Fibroblast of skin of abdomen (primary cell): ENCODE measurements at regions not wholly inside any gene's neighbourhood (a gene's known extent, or its start where the extent isn't known, plus 50 kb on each side); places are given as distances from the start of the nearest gene placed in this dataset.
A peak's percentile ranks its signal among the peaks of the same experiment; 100 is the strongest.
"Not testable (repeated sequence)": the region's sequence is repeated elsewhere in the genome, so short reads cannot be mapped to it uniquely, and the experiment has no call there.

Source experiments
- DNase-seq: peaks from one replicate; pipeline ENCODE4 v3.0.0-alpha.2; 2013

DNA sequence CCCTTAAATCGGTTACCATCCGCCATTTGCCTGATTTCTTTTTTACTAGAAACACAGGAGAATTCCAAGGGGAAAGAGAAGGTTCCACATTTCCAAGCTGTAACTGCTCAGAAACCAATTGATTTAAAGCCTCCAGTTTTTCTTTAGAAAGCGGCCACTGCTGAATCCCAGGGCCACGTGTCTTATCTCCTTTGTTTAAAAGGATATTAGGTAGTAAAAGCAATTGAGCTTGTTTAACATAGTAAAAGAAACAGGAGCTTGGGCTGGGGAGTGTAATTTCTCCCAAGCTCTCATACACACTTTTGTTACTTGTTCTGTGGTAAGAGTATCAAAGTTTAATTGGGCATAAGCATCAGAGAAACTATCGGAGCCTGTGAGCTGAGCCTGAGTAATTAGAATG lies 180.0 kb downstream of the OTOP1 start:
- DNase-seq: not testable (repeated sequence)

DNA sequence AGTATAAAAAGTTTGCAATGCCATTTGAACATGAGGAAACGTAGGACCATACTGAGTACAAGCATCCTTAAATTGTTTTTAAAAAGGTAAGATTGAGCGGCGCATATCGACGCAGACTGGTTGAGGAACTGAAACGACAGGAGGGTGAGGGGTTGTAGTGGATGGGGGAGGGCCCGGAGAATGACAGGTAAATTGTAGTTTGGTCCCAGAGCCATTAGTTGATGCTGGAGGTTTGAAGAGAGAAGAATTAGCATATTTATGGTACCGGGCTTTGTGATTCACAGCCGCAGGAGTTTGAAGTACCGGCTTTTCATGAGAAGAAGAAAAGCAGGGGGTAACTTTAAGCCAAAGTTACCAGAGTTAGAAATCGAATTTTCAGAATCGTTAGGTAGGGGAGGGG lies 179.5 kb downstream of the OTOP1 start:
- DNase-seq: not testable (repeated sequence)

DNA sequence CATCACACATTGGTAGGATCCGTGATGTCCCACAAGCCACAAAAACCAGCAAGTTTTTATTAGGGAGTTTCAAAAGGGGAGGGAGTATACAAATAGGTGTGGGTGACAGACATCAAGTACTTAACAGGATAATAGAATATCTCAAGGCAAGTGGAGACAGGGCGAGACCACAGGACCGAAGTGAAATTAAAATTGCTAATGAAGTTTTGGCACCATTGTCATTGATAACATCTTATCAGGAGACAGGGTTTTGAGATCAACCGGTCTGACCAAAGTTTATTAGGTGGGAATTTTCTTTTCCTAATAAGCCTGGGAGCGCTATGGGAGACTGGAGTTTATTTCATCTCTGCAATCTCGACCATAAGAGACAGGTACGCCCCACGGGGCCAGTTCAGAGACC lies 178.5 kb downstream of the OTOP1 start:
- not testable (repeated sequence) for DNase-seq

DNA sequence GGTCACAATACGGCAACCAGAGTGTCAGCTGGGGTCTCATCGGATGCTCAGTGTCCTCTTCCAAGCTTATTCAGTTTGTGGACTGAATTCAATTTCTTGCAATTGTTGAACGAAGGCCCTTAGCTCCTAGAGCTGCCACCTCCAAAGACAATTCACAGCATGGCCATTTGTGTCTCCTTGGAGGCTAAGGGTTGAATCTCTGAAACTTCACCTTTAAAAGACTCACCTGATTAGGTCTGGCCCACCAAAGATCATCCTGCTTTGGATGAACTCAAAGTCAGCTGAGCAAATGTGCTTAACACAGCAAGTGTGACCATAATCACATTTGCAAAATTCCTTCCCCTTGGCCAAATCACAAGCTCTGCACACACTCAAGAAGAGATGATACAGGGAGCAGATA lies 175.9 kb downstream of the OTOP1 start:
- not testable (repeated sequence) for DNase-seq

DNA sequence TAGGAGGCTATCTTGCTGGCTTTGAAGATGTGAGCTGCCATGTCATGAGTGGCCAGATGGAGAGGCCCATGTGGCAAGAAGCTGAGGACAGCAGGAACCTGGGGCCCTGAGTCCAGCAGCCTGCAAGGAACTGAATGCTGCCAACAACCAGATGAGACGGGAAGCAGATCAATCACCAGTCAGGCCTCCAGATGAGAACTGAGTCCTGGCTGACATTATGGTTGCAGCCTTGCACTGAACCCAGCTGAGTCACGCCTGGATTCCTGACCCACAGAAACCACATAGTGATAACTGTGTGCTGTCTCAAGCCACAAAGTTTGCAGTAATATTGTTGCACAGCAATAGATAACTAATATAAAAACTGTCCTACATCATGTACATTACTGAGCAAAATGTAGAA lies 173.8 kb downstream of the OTOP1 start:
- DNase-seq: not testable (repeated sequence)

DNA sequence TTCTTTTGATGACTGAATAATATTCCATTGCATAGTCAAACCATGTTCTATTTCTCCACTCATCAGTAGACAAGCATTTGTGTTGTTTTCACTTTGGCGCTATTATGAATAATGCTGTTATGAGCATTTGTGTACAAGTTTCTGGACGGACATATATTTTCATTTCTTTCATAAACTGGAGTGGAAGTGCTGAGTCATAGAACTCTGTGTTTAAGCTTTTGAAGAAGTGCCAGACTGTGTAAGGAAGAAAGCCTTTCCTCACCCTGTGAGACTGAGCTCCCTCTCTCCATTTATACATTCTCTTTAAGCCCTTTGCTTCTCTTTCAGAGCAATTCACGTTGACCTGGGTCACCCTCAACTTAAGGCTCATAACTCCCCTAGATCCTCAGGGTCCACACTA lies 169.5 kb downstream of the OTOP1 start:
- DNase-seq: not testable (repeated sequence)

DNA sequence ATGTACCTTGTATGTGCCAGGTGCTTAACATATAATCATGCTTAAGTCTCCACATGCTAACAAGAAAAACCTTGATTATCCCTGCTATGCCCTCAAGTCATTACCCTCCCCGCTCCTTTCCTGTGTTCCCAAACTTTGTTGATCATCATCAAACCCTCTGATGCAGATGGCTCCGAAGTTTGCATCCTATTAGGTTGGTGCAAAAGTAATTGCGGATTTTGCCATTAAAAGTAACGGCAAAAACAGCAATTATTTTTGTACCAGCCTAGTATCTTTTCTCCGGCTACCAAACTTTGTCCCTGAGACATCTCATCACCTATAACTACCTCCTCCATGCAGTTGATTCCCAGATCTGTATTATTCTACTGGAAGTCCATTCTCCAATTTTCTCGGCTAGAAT lies 142.6 kb downstream of the OTOP1 start:
- DNase-seq: not testable (repeated sequence)

DNA sequence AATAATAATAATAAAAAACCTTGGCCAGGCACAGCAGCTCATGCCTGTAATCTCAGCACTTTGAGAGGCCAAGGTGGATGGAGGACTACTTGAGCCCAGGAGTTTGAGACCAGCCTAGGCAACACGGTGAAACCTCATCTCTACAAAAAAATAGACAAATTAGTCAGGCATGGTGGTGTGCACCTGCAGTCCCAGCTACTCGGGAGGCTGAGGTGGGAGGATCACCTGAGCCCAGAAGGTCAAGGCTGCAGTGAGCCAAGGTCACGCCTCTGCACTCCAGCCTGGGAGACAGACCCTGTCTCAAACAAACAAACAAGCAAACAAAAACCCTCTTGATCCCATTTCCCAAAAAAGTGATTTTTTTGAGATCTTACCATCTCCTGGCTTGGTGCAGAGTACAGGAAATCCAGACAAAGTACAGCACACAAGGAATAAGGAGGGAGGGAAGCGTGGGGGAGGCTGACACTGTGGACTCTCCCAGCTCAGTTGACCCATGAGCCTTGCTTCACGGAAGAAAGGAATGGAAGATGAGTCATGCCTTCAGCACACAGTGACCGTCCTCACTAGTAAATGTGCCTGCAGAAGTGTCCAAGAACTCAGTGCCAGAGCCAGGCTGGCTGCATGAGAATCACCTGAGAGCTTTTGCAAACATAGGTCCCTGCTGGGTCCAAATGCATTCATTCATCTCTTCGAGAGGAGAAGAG lies 136.9 kb downstream of the OTOP1 start:
- DNase-seq: not testable (repeated sequence)

DNA sequence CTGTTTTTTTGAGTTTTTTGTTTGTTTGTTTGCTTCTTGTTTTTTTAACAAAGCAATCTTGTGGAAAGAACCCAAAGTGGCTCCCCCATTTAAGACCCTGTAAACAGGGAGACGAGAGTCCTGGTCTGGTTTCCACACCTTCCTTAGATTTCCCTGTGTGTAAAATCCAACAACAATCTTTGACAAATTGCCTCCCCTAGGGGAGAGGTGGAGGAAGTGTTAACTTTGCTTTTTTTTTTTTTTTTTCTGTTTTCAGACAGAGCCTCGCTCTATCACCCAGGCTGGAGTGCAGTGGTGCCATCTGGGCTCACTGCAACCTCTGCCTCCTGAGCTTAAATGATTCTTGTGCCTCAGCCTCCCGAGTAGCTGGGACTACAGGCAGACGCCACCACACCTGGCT lies 136.0 kb downstream of the OTOP1 start:
- not testable (repeated sequence) for DNase-seq

DNA sequence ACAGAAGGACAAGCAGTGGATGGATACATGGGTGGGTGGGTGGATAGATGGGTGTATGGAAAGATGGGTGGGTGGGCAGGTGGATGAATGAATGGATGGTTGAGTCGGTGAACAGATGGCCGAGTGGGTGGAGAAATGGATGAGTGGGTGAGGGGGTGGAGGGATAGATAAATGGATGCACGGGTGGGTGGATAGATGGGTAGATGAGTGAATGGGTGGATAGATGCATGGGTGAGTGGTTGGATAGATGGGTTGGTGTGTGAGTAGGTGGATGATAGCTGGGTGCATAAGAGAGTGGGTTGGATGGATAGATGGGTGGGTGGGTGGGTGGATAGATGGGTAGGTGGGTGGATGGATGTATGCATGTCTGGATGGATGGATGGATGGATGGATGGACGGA lies 134.6 kb downstream of the OTOP1 start:
- not testable (repeated sequence) for DNase-seq

DNA sequence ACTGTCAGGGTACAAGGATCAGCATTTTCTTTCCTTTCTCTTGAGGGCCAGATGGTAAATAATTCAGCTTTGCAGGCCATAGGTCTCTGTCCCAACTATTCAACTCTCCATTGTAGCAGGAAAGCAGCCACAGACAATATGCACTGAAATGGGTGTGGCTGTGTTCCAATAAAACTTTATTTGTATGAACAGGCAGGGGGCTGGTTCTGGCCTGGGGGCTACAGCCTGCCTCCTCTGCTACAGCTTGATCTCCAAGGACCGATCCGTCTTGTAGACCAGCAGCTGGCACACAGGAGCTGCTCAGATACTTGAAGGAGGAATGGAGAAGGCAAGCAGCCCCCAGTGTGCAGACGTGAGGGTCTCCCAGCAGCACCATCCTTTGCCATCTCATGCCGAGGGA lies 127.1 kb downstream of the OTOP1 start:
- not testable (repeated sequence) for DNase-seq

DNA sequence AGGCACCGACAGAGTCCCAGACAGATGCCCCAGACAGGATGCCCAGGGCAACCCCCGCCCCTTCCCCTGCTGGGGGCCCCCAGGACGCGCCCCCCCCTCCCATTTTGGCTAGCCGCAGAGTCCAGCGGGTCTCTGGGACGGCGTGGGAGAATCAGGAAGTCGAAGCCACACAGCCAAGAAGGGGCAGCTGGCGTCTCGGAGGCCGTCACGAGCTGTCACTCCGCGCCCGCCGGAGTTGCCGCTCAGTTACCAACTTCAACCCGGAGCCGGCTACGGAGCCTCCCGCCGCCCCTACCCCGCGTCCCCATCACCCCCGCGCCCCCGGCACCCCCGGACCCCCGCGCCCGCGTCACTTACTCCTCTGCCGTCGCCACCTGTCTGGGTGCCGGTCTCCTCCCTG lies 119.8 kb downstream of the OTOP1 start:
- DNase-seq: not testable (repeated sequence)

DNA sequence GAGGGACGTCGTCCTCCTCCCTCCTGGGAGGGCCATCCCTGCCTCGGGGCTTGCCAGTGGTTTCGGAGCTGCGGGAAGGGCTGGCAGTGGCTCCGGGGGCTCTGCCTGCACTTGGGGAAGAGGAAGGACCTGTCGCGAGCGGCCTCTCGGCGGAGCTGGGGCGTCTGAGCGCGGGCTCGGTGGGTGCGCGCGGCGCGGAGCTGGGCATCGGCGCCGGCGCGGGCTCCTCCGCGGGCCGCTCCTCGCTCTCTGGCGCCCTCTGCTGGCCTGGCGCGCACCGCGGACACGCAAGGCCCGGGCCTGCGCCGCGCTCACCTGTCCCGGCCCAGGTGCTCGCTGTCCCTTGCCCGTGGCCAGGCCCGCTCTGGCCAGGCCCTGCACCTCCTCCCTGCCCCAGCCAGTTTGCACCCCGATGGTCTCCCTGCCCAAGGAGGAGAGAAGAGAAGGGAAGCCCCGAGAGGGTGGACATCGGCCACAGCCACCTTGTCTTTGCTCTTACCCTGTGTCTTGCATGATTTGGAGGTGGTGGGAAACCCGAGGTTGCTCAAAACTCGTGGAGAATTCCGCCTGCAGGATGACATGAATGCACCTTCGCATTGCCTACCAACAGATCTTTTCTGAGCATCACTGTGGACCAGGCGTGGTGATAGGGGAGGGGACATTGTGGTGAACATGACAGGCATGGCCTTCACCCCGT lies 119.2 kb downstream of the OTOP1 start:
- peak; percentile 32 for DNase-seq

DNA sequence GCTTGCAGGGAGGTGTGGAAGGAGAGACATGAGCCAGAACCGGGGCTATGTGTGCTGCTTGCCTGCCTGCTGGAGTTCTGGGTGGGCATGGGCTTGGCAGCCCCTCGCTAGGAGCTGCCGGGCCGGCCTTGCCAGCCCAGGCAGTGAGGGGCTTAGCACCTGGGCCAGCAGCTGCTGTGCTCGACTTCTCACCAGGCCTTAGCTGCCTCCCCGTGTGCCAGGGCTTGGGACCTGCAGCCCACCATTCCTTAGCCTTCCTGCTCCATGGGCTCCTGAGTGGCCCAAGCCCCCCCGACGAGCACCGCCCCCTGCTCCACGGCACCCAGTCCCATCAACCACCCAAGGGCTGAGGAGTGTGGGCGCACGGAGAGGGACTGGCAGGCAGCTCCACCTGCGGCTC lies 111.3 kb downstream of the OTOP1 start:
- not testable (repeated sequence) for DNase-seq

DNA sequence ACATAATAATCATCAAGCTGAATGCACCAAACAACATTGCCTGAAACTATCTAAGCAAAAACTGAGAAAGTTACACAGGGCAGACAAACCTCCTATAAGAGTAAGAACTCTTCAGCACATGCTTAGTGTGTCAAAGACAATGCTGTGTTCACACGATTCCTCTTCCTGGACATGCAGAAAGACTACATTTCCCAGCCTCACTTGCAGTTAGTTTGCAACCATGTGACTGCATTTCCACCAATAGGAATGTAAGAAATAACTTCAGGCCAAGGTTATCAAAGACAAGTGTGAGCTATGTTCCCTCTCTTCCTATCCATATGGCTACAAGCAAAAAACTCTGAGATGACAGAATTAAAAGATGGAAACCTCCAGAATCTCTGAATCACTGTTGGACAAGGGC lies 109.8 kb downstream of the OTOP1 start:
- DNase-seq: not testable (repeated sequence)

DNA sequence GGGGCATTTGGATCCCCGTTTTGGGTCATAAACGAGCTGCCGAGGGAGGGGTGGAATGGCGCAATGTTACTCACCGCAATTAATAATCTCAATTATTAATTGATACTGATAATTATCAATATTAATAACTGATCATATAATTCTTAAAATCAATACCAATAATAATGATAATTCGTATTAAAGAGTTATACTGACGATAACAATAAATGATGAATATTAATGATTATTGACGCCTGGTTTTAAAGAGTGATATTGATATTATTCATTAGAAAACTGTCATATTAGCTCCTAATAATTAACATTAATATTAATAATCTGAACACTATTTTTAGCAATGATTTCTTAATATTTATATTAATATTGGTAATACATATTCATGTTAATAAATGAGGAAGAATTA lies 92.4 kb downstream of the OTOP1 start:
- DNase-seq: not testable (repeated sequence)

DNA sequence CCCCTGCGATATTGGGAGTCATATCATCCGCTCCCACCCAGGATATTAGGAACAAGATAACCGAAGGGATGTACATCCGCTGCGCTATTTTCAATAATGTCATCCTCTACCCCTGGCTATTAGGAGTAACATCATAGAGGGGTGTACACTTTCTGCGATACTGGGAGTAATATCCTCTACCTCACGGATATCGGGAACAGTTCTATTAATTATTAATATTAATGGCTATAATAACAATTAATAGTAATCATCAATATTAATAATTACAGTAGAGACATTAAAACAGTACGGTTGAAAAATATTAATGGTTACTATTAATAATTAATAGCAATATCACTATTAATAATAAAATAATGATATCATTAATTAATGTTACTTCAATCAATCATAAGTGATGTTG lies 90.1 kb downstream of the OTOP1 start:
- DNase-seq: not testable (repeated sequence)
